Urothelium cell line (cell line): ENCODE measurements at regions not wholly inside any gene's neighbourhood (a gene's known extent, or its start where the extent isn't known, plus 50 kb on each side); places are given as distances from the start of the nearest gene placed in this dataset.

Source experiments
- DNase-seq: peaks from one replicate; pipeline ENCODE4 v3.0.0; 2011; ENCODE audit warnings: low spot score, mixed read lengths
- FAIRE-seq: peaks from 2 replicates; lab custom pipeline; 2011; peaks lifted over from hg19 to GRCh38; lab: Jason Lieb, UNC

GRCh38 chr4:18390655-18391353 is 369.2 kb upstream of the LCORL start:
- DNase-seq = peak; percentile 22
- FAIRE-seq = no peak

- FAIRE-seq = no peak
- no peak for DNase-seq
Measured at GRCh38 chr4:18389115-18389514, 367.6 kb upstream of the LCORL start.

GRCh38 chr4:18388039-18388438 is 366.5 kb upstream of the LCORL start:
- DNase-seq (no peak), FAIRE-seq (no peak)

GRCh38 chr4:18381186-18381585 is 359.6 kb upstream of the LCORL start:
- DNase-seq (no peak), FAIRE-seq (no peak)

- DNase-seq (no peak), FAIRE-seq (no peak)
Measured at GRCh38 chr4:18369561-18369960, 348.0 kb upstream of the LCORL start.

- FAIRE-seq (no peak), DNase-seq (no peak)
Measured at GRCh38 chr4:18366892-18367291, 345.3 kb upstream of the LCORL start.

- FAIRE-seq = no peak
- DNase-seq = no peak
Measured at GRCh38 chr4:18366136-18366535, 344.6 kb upstream of the LCORL start.

- FAIRE-seq (no peak), DNase-seq (no peak)
Measured at GRCh38 chr4:18343581-18343980, 322.0 kb upstream of the LCORL start.

- FAIRE-seq = no peak
- no peak for DNase-seq
Measured at GRCh38 chr4:18342847-18343246, 321.3 kb upstream of the LCORL start.

DNA sequence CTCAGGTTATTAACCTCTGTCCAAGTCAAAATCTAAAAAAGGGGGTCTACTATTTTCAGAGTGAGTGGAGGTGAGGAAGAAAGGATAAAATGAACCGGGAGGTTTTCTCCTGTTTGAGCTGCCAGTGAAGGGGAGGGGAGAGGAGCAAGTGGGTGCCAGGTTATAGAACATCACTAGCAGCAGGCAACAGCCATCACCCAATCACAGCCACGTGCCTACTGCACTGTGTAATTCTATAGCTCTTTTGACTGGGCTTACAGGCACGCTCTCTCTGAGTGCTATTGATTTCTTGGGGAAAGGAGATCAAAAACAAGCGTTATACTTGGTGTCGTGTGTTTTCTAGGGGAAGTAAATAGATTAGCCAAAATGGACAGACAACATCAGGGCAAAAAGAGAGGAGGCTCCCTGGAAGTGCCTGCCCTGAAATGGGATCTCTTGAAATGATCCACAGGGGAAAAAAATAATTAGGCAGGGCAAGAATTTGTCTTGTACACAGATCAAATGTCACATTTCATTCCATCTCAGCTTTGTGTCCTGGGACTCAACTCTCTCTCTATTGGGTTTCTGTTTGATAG is 300.5 kb upstream of the LCORL start:
- no peak for DNase-seq
- FAIRE-seq = no peak

DNA sequence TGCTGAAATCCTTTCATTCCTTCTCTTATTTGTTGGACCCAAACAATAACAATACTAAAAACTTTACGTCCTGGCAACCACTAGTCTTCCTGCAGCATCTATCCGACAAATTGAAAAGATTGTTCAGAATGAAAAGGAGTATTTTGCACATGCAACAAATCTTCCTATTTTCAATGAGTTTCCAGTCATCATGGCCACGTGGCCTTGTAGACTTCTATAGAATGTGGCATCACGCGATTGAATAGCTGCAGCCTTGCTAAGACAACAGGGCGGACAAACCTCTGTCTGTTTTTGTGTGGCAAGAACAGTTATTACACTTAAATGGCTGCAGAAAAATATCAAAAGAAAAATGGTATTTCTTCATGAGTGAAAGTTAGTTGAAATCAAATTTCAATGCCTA is 297.9 kb upstream of the LCORL start:
- DNase-seq (no peak), FAIRE-seq (no peak)

GRCh38 chr4:18318682-18319388 is 297.3 kb upstream of the LCORL start:
- DNase-seq (no peak), FAIRE-seq (no peak)

- DNase-seq = no peak
- FAIRE-seq = no peak
Measured at GRCh38 chr4:18314731-18315130, 293.2 kb upstream of the LCORL start.

DNA sequence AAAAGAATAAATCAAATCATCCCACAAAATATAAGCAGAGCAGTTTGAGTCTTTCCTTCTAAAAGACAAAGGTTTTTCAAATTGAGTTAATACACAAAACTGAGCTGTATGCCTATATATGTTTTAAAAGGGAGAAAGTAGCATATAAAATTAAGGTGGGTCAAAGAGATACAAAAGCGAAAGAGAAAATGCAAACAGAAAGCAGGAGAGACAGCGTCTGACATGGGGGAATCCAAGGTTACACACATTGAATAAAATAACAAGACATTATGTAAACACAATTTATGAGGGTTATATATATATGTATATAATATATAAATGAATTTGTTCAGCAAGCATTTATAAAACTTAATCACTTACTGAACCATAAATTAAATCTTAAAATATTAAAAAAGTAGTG is 276.1 kb upstream of the LCORL start:
- FAIRE-seq = no peak
- no peak for DNase-seq

DNA sequence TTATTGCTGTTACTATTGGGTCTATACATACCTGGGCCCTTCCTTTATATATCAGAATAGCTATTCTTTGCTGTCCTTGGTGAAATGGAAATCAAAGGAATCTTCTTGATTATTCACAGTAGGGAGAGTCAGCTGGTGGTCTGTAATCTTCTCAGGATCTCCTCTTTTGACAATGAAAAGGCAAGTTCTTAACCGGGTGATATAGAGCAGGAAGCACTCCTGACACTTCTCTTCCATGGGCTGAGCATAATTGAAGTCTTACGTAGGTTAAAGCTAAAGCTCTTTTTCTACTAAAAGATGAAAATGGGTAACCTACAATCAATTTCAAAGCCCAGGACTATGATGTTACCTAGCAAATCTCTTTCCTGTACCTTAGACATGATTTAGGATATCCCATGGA is 274.9 kb upstream of the LCORL start:
- DNase-seq (no peak), FAIRE-seq (no peak)

DNA sequence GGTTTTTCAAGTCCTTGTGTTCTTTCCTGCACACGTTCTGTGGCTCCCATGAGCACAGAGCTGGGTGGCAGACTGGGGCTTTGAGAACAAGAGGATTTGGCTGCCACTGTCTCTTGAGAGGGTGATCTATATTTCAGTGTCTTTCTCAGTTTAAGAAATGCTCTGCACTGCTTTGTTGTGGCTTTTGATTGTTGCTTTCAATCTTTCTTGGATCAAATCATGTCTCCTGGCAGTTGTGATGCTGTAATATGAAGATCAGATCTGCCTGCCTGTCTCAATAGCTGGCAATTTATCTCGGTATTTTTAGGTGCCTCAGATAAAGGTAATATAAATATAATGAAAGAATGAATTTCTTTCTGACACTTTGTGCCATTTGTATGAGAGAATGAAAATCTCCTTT is 273.3 kb upstream of the LCORL start:
- DNase-seq = no peak
- FAIRE-seq = no peak

DNA sequence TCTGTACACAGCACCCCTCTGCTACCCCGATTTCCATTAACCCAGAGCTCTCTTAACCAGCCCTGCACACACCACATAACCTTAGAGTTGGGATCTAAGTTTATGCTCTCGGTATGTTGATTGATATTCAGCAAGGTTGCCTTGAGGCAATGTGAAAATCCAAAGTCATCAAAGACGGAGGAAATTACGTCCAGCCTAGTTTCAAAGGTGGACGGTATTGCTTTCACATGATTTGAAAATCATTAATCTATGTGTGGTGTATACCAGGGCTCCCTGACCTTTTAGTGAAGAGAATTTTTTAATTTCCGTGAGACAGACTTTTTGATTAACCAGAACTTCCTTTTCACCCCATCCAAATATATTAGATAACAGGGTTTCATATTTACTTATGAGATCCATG is 272.5 kb upstream of the LCORL start:
- no peak for DNase-seq
- no peak for FAIRE-seq

GRCh38 chr4:18292411-18292810 is 270.9 kb upstream of the LCORL start:
- FAIRE-seq (no peak), DNase-seq (no peak)

DNA sequence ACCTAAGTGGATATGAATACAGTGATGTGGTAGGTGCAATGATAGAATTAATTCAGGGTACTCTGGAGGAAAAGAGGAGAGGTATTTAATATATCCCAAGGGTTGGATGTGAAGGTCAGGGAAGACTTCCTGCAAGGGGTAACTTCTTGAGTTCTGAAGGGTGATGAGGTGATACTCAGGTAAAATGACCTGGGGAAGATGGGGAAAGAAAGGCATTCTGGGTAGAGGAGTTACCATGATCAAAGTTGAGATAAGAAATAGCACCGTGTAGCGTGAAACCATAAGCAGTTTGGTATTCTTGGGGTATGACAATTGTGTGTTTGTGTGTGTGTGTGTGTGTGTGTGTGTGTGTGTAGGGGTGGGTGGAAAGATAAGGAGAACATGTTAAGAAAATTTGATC is 270.4 kb upstream of the LCORL start:
- no peak for FAIRE-seq
- no peak for DNase-seq

GRCh38 chr4:18291256-18291655 is 269.7 kb upstream of the LCORL start:
- FAIRE-seq (no peak), DNase-seq (no peak)

DNA sequence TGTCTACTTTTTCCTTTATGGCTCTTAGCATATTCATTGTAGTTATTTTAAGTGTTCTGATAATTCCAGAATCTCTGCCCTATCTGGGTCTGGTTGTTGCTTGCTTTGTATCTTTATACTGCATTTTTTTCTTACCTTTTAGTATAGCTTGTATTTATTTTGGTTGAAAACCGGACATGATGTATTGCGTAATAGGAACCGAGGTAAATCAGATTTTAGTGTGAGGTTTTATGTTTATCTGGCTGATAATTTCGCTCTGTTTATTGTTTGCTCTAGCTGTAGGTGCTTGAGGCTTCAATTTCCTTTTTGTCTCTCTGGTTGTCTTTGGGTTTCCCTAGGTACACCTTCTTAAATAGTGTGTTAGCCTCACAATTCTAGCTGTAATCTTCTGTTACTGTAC is 263.8 kb upstream of the LCORL start:
- FAIRE-seq = no peak

GRCh38 chr4:18278244-18278643 is 256.7 kb upstream of the LCORL start:
- DNase-seq (no peak), FAIRE-seq (no peak)

More for the DNA sequence above, 263.8 kb upstream of the LCORL start:
- no peak for DNase-seq
